Neuronal stem cell (in vitro differentiated cells): ENCODE measurements at regions not wholly inside any gene's neighbourhood (a gene's known extent, or its start where the extent isn't known, plus 50 kb on each side); places are given as distances from the start of the nearest gene placed in this dataset.

Experiments used
- DNase-seq: peaks from one replicate; pipeline ENCODE4 v3.0.0-alpha.2; 2013; ENCODE audit warnings: low spot score
- H2AFZ ChIP-seq: one replicate; pipeline ENCODE4 v1.6.1; 2013; ENCODE audit warnings: mild to moderate bottlenecking, low read length, inconsistent platforms
- H2AK5ac ChIP-seq: 2 replicates; pipeline ENCODE4 v1.6.1; 2013; ENCODE audit warnings: low read depth, mild to moderate bottlenecking, inconsistent platforms, low read length, moderate library complexity, mixed read lengths
- H2BK120ac ChIP-seq: 2 replicates; pipeline ENCODE4 v1.6.1; 2013; ENCODE audit warnings: low read depth, mild to moderate bottlenecking, inconsistent platforms, low read length, moderate library complexity, mixed read lengths
- H2BK12ac ChIP-seq: one replicate; pipeline ENCODE4 v1.6.1; 2013; ENCODE audit warnings: low read length, inconsistent platforms
- H2BK15ac ChIP-seq: 2 replicates; pipeline ENCODE4 v1.6.1; 2013; ENCODE audit warnings: mild to moderate bottlenecking, low read length, inconsistent platforms, mixed read lengths
- H2BK5ac ChIP-seq: one replicate; pipeline ENCODE4 v1.6.1; 2013; ENCODE audit warnings: inconsistent platforms, mild to moderate bottlenecking, low read length, moderate library complexity
- H3K14ac ChIP-seq: one replicate; pipeline ENCODE4 v1.6.1; 2013; ENCODE audit warnings: low read length, inconsistent platforms
- H3K18ac ChIP-seq: 2 replicates; pipeline ENCODE4 v1.6.1; 2013; ENCODE audit warnings: low read length, inconsistent platforms
- H3K23ac ChIP-seq: 2 replicates; pipeline ENCODE4 v1.6.1; 2013; ENCODE audit warnings: low read depth, mild to moderate bottlenecking, mixed read lengths, low read length, inconsistent platforms; ENCODE audit not compliant: poor library complexity
- H3K27ac ChIP-seq: replicated peaks from 3 replicates; pipeline ENCODE4 v1.5.1; 2013; ENCODE audit warnings: low read length, inconsistent platforms
- H3K27me3 ChIP-seq, 3 experiments: 2 replicates each; pipeline ENCODE4 v1.6.1; 2013; ENCODE audit warnings: low read length in 3 of 3, mild to moderate bottlenecking in 2 of 3, inconsistent platforms in 1 of 3, low read depth in 1 of 3, mixed read lengths in 1 of 3, moderate library complexity in 1 of 3; ENCODE audit not compliant: control insufficient read depth in 3 of 3, insufficient read depth in 3 of 3
- H3K36me3 ChIP-seq, 2 donors: replicated peaks in 1 of 2; 2 replicates each; pipeline ENCODE4 v1.6.1; 2013; ENCODE audit warnings: low read length in 2 of 2; ENCODE audit not compliant: control insufficient read depth in 2 of 2, insufficient read depth in 2 of 2
- H3K4ac ChIP-seq: 2 replicates; pipeline ENCODE4 v1.6.1; 2013; ENCODE audit warnings: inconsistent platforms, mild to moderate bottlenecking, low read length, moderate library complexity
- H3K4me1 ChIP-seq, 2 donors: 1 replicate in 1 of 2; 2 replicates in 1 of 2; pipeline ENCODE4 v1.6.1; 2013; ENCODE audit warnings: low read length in 2 of 2, low read depth in 1 of 2; ENCODE audit not compliant: control insufficient read depth in 2 of 2, insufficient read depth in 1 of 2
- H3K4me2 ChIP-seq: one replicate; pipeline ENCODE4 v1.6.1; 2013; ENCODE audit warnings: mild to moderate bottlenecking, low read length, inconsistent platforms; ENCODE audit not compliant: insufficient read depth, poor library complexity, severe bottlenecking
- H3K4me3 ChIP-seq, 2 donors: 2 replicates each; pipeline ENCODE4 v1.5.1; 2013; ENCODE audit warnings: low read length in 2 of 2, mild to moderate bottlenecking in 2 of 2, inconsistent platforms in 1 of 2, moderate library complexity in 1 of 2
- H3K79me1 ChIP-seq: one replicate; pipeline ENCODE4 v1.6.1; 2013; ENCODE audit warnings: low read depth, mild to moderate bottlenecking, inconsistent platforms, low read length, moderate library complexity
- H3K9ac ChIP-seq: one replicate; pipeline ENCODE4 v1.6.1; 2013; ENCODE audit warnings: mild to moderate bottlenecking, low read depth, low read length, inconsistent platforms; ENCODE audit not compliant: poor library complexity
- H3K9me3 ChIP-seq, 2 donors: replicated peaks in 1 of 2; 2 replicates each; pipeline versions ENCODE3 to v1.6.1; 2013; ENCODE audit warnings: low read length in 2 of 2, mild to moderate bottlenecking in 2 of 2, inconsistent platforms in 1 of 2, low read depth in 1 of 2, mixed read lengths in 1 of 2, moderate library complexity in 1 of 2; ENCODE audit not compliant: control insufficient read depth in 2 of 2, insufficient read depth in 1 of 2
- H4K8ac ChIP-seq: one replicate; pipeline ENCODE4 v1.6.1; 2013; ENCODE audit warnings: low read depth, mild to moderate bottlenecking, inconsistent platforms, low read length, moderate library complexity
- H4K91ac ChIP-seq: one replicate; pipeline ENCODE4 v1.6.1; 2013; ENCODE audit warnings: low read length, low read depth, mild to moderate bottlenecking, inconsistent platforms; ENCODE audit not compliant: poor library complexity
- WGBS, 2 donors: extraction: QIAGEN DNeasy Blood & Tissue Kit; methylation state at CpG; one replicate each; pipeline ENCODE4 v1.1.7; 2013; ENCODE audit warnings: missing lambda C conversion rate in 2 of 2, mixed read lengths in 1 of 2; ENCODE audit not compliant: insufficient read length in 2 of 2, insufficient replicate concordance in 1 of 2; ENCODE audit errors: extremely low coverage in 2 of 2; 5-methylcytosine and 5-hydroxymethylcytosine counted together

- H3K4me3 ChIP-seq = no peak overlapping the region
- peaks cover 0 to 2% of the 10 kb centered on the region in 2 donors for H3K4me1 ChIP-seq
- no peak overlapping the region for H2AK5ac ChIP-seq
- H3K36me3 ChIP-seq = peaks cover 0 to 4% of the 10 kb centered on the region in 2 donors
- H3K9ac ChIP-seq = no peak overlapping the region
- no peak overlapping the region for H3K27ac ChIP-seq
- no peak overlapping the region for H4K91ac ChIP-seq
- no peak overlapping the region for H3K4me2 ChIP-seq
- no peak overlapping the region for H2BK120ac ChIP-seq
- no peak overlapping the region for H2BK5ac ChIP-seq
- no peak overlapping the region for H3K14ac ChIP-seq
- no peak overlapping the region for H2AFZ ChIP-seq
- no peaks in the 10 kb centered on the region for H3K27me3 ChIP-seq
- peaks cover 0 to 4% of the 10 kb centered on the region in 2 donors for H3K9me3 ChIP-seq
- no CpG with 5 or more reads among the region's 4 CpGs for WGBS, 2 donors
- no peak for DNase-seq
- H3K23ac ChIP-seq = no peak overlapping the region
- H2BK15ac ChIP-seq = no peak overlapping the region
- H3K4ac ChIP-seq = no peak overlapping the region
- H4K8ac ChIP-seq = no peak overlapping the region
- no peaks in the 10 kb centered on the region for H3K79me1 ChIP-seq
- H2BK12ac ChIP-seq = no peak overlapping the region
- no peak overlapping the region for H3K18ac ChIP-seq
Measured at GRCh38 chr1:245055752-245056151, 99.0 kb upstream of the KIF26B start.

- H2BK120ac ChIP-seq = no peak overlapping the region
- no peak overlapping the region for H4K8ac ChIP-seq
- H3K27me3 ChIP-seq = no peaks in the 10 kb centered on the region
- H3K27ac ChIP-seq = no peak overlapping the region
- H2BK12ac ChIP-seq = no peak overlapping the region
- H3K36me3 ChIP-seq = peaks cover 0 to 4% of the 10 kb centered on the region in 2 donors
- no peak overlapping the region for H2BK15ac ChIP-seq
- H2BK5ac ChIP-seq = no peak overlapping the region
- H2AFZ ChIP-seq = no peak overlapping the region
- DNase-seq = no peak
- no peak overlapping the region for H3K4me3 ChIP-seq
- H3K9me3 ChIP-seq = peaks cover 0 to 4% of the 10 kb centered on the region in 2 donors
- H3K4me1 ChIP-seq = peaks cover 0 to 2% of the 10 kb centered on the region in 2 donors
- H2AK5ac ChIP-seq = no peak overlapping the region
- H3K23ac ChIP-seq = no peak overlapping the region
- no peak overlapping the region for H3K4ac ChIP-seq
- no peak overlapping the region for H4K91ac ChIP-seq
- H3K18ac ChIP-seq = no peak overlapping the region
- no peak overlapping the region for H3K9ac ChIP-seq
- no peak overlapping the region for H3K4me2 ChIP-seq
- H3K14ac ChIP-seq = no peak overlapping the region
- no peaks in the 10 kb centered on the region for H3K79me1 ChIP-seq
- WGBS, 2 donors = no CpG with 5 or more reads among the region's 11 CpGs
Measured at GRCh38 chr1:245054507-245055270, 100.1 kb upstream of the KIF26B start.

- no peak overlapping the region for H2AFZ ChIP-seq
- no peak overlapping the region for H3K4me3 ChIP-seq
- H3K14ac ChIP-seq = no peak overlapping the region
- H3K9me3 ChIP-seq = peaks cover 0 to 4% of the 10 kb centered on the region in 2 donors
- H2BK12ac ChIP-seq = no peak overlapping the region
- no CpG with 5 or more reads among the region's 7 CpGs for WGBS, 2 donors
- DNase-seq = no peak
- H4K91ac ChIP-seq = no peak overlapping the region
- no peaks in the 10 kb centered on the region for H3K79me1 ChIP-seq
- peaks cover 0 to 2% of the 10 kb centered on the region in 2 donors for H3K4me1 ChIP-seq
- no peak overlapping the region for H2BK15ac ChIP-seq
- no peak overlapping the region for H3K23ac ChIP-seq
- H3K36me3 ChIP-seq = peaks cover 0 to 4% of the 10 kb centered on the region in 2 donors
- H3K4me2 ChIP-seq = no peak overlapping the region
- no peak overlapping the region for H3K27ac ChIP-seq
- no peak overlapping the region for H2BK120ac ChIP-seq
- no peak overlapping the region for H2BK5ac ChIP-seq
- H3K9ac ChIP-seq = no peak overlapping the region
- H3K27me3 ChIP-seq = no peaks in the 10 kb centered on the region
- H2AK5ac ChIP-seq = no peak overlapping the region
- H3K4ac ChIP-seq = no peak overlapping the region
- H4K8ac ChIP-seq = no peak overlapping the region
- no peak overlapping the region for H3K18ac ChIP-seq
Measured at GRCh38 chr1:245054105-245054504, 100.7 kb upstream of the KIF26B start.

GRCh38 chr1:245052258-245052657 lies 102.5 kb upstream of the KIF26B start:
- Histone ChIP-seq H3K9me3 (peaks cover 0 to 4% of the 10 kb centered on the region in 2 donors), H3K9ac (no peak overlapping the region), H3K23ac (no peak overlapping the region), H3K18ac (peak overlapping the region; percentile 7), H3K4me3 (peak overlapping the region in 1 of 2 donors; percentile 63), H2BK15ac (no peak overlapping the region), H3K27me3 (no peaks in the 10 kb centered on the region), H3K14ac (no peak overlapping the region), H2BK5ac (no peak overlapping the region), H2AFZ (no peak overlapping the region), H3K4ac (no peak overlapping the region), H3K79me1 (no peaks in the 10 kb centered on the region), H2BK120ac (no peak overlapping the region), H3K36me3 (peaks cover 0 to 4% of the 10 kb centered on the region in 2 donors), H2AK5ac (peak overlapping the region; percentile 53), H4K91ac (no peak overlapping the region), H3K4me2 (no peak overlapping the region), H3K27ac (no peak overlapping the region), H3K4me1 (peaks cover 0 to 2% of the 10 kb centered on the region in 2 donors), H4K8ac (no peak overlapping the region), H2BK12ac (no peak overlapping the region)
- no CpG with 5 or more reads among the region's 10 CpGs for WGBS, 2 donors
- DNase-seq = no peak
